H54 (cell line): ENCODE measurements at regions not wholly inside any gene's neighbourhood (a gene's known extent, or its start where the extent isn't known, plus 50 kb on each side); places are given as distances from the start of the nearest gene placed in this dataset.
"Not testable (repeated sequence)": the region's sequence is repeated elsewhere in the genome, so short reads cannot be mapped to it uniquely, and the experiment has no call there.

Experiments used
- DNase-seq: peaks from one replicate; pipeline ENCODE4 v3.0.0; 2011; ENCODE audit warnings: low spot score, mixed read lengths; ENCODE audit not compliant: insufficient read length
- FAIRE-seq: peaks from 3 replicates; lab custom pipeline; 2011; peaks lifted over from hg19 to GRCh38; lab: Jason Lieb, UNC
- POLR2A ChIP-seq: IDR thresholded peaks from 2 replicates; pipeline ENCODE4 v1.6.1; 2011; ENCODE audit warnings: low read depth, mild to moderate bottlenecking, low read length

DNA sequence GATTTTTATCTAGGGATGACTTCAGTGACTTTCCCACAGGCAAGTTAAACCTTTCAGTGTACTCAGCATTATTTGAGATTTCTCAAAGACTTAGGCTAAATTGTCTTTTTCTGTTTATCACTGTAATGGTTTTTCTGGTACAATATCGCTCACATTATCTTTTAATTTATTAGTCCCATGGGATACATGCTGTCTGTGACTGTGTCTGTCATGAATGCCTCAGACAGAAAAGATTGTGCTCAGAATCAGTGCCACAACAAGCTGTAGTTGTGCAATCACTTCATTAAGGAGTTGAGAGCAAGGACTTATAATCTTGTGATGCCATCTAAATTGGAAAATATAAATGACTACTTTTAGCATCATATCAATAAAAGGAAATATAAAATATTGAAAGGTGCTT, 2374.2 kb upstream of the RAG2 start:
- DNase-seq (no peak), FAIRE-seq (no peak)
- no peak for TF ChIP-seq POLR2A

DNA sequence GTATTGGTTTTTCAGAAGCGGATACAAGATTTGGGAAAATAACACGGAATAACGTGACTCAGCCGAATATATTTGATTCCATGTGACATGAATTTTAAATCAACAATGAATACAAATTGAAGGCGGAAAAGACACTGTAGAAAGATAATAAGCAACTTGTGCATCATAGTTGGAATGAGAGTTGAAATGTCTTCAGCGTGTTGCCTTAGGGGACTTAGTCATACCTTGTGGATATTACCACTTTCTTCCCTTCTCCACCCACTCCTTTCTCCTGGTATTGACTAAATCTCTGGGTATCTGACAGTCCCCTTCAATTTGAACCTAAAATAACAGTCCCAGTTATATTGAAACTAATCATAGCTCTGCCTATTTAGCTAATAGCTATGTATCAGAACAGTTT, 2373.1 kb upstream of the RAG2 start:
- DNase-seq: no peak
- no peak for TF ChIP-seq POLR2A

DNA sequence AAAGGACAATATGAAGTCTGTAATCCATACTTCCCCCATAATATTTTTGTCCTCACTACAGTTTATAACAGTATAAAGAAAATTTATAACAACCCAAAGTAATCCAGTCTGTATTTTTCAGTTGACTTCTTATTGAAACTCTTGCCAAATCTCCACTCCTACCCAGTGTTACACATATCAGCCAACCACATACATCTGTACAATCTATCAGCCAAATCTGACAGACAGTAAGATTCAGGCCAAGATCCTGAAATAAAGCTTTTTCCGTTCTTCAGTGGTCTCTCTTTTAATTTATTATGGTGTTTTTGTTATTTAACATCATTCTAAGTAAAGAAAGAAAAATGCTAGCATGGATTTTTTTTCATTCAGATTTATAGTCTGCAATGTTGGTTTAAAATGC, 2370.9 kb upstream of the RAG2 start:
- no peak for FAIRE-seq
- no peak for DNase-seq
- no peak for TF ChIP-seq POLR2A

More for the DNA sequence above, 2373.1 kb upstream of the RAG2 start:
- no peak for FAIRE-seq

DNA sequence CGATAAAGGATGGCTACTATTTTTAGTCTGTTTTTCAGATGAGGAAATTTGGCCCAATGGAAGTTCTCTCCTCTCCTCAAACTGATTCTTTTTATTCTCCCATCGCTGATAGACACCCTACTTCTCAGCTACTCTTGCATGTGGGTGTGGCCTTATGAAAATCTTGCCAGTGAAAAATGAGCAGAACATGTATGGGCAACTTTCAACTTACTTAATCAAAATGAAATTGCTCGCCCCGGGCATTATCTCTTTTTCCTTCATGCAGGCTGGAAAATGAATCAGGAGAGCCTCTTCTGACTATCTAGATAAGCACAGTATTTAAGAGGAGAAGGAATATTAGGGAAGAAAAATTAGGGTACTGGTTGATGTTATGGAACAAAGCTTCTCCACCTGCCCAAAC, 2354.7 kb upstream of the RAG2 start:
- TF ChIP-seq POLR2A: no peak
- DNase-seq (no peak), FAIRE-seq (no peak)

DNA sequence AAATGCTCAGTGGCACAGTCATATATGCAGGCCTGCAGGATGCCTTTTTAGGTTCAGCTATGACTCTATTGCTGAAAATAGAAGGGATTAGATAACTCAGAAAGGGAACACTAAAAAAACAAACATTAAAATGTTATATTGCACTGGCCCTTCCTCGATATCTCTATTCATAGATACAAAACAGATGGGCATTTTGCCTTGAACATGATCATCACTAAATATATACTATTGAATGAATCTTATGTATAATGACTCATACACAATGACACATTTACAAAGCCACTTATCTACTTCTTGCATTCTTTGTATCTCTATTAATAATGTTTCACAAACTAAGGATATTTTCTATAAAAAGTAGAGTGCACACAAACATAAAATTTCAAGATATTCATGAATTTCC, 2352.8 kb upstream of the RAG2 start:
- no peak for TF ChIP-seq POLR2A
- no peak for DNase-seq

DNA sequence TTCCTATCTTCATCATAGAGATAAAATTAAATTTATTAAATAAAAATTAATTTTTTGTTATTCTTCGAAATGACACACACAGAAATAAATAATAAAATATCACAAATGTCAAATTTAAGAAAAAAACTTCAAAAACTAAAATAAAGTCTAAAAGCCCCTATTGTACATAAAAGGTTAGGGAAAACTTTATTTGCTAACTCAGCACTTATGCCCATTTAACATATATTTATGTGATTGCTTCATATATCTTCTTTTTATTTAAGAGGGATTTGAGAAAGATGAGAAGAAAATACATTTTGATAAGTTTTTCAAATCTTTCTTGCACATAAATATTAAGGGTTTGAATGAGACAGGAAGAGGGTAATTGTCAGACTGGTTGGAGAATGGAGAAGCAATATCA, 2350.4 kb upstream of the RAG2 start:
- FAIRE-seq (no peak), DNase-seq (no peak)
- no peak for TF ChIP-seq POLR2A

More for the DNA sequence above, 2352.8 kb upstream of the RAG2 start:
- no peak for FAIRE-seq

DNA sequence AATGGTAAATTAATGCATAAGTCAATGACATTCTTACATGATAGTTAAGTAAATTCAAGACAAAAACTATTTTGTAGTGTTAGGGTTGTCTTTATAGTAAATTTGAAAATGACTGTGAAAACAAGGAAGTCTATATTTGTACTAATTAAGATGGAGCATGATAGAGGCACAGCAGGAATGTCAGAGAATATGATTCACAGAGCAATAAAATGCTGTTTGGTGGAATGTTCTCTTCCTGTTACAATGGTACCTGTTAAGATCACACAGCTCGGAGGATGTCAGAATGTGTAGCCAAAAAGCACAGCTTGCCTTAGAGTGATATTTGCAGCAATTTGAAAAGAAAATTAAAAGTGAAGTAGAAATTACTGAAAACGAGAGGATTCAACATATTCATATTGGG, 2339.7 kb upstream of the RAG2 start:
- FAIRE-seq (peak; percentile 53), DNase-seq (peak; percentile 2)
- no peak for TF ChIP-seq POLR2A

DNA sequence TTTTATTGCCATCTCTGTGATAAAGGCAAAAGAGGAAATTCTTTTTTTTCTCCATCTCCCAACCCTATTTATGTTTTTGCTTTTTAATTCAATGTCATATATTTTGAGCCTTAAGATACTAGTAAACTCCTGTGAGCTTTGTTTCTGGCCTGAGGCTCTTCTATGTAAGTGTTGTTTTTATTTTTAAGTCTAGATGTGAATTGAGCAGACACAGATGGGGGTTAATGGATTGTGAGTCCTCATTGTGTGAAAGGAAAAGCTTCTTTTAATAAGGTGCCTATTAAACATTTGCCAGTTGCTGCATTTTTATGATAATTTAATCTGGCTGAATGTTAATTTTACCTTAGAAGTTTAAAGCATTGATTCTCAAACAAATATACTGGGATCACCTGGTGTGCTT, 2337.9 kb upstream of the RAG2 start:
- FAIRE-seq: no peak
- TF ChIP-seq POLR2A: no peak
- no peak for DNase-seq

DNA sequence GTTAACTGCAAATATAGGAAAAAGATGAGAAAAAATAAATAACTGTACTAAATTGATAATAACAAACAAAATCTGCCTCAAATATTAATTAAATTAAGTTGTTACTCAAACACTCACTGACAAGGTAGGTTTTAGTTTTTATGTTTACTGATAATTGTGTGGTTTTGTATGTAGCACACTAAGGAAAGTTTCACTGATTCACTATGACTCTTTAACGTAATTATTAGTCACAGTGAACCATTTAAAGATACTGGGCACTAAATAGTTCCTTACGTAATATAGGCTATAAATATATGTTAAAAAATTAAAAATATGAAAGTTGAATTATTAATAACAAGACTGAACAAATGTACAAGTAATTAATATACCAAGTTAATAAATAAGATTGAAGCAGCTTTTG, 2330.0 kb upstream of the RAG2 start:
- no peak for TF ChIP-seq POLR2A
- FAIRE-seq: peak; percentile 27

DNA sequence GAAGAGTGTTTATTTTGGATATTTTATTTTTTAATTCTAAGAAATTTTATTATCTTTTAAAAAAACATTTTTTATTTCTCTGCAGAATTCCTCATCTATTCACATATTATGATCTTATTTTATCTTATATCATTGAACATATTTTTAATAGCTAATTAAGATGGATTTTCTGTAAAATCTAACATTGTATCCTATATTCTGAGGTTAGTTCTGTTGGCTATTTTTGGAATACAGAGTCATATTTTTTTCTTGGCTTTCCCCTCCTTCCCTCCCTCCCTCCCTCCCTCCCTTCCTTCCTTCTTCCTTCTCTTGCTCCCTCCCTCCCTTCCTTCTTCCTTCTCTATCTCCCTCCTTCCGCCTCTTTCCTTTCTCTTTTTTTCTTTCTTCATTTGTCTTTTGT, 2326.6 kb upstream of the RAG2 start:
- no peak for FAIRE-seq
- no peak for DNase-seq
- no peak for TF ChIP-seq POLR2A

More for the DNA sequence above, 2330.0 kb upstream of the RAG2 start:
- no peak for DNase-seq

DNA sequence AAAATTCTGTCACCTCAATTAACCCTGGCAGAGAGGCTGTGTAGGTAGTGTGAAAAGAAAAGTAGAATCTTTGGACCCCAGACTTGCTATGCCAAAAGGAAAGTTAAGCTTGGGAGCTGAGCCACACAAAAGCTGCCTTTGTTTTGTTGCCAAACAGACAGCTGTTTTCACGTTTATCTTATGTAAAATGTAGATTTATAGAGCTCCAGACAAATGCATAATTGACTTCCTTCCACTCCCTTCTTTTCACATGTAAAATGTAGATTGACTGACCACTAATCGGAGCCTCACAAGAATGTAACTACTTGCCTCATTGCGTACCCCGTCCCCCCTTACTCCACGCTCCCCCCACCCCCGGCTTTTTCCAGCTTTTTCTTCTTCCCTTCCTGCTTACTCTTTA, 2302.2 kb upstream of the RAG2 start:
- FAIRE-seq: no peak
- DNase-seq: no peak
- TF ChIP-seq POLR2A: no peak

DNA sequence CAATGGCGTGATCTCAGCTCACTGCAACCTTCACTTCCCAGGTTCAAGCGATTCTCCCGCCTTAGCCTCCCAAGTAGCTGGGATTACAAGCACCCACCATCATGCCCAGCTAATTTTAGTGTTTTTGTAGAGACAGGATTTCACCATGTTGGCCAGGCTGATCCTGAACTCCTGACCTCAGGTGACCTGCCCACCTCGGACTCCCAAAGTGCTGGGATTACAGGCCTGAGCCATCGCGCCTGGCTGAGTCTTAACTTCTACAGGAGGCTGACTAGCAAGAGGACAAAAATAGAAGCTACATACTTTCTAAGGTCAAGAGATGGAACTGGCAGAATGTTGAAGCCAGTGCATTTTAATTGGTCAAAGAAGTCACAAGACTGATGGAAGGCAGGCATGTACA, 2296.2 kb upstream of the RAG2 start:
- FAIRE-seq, DNase-seq: not testable (repeated sequence)

DNA sequence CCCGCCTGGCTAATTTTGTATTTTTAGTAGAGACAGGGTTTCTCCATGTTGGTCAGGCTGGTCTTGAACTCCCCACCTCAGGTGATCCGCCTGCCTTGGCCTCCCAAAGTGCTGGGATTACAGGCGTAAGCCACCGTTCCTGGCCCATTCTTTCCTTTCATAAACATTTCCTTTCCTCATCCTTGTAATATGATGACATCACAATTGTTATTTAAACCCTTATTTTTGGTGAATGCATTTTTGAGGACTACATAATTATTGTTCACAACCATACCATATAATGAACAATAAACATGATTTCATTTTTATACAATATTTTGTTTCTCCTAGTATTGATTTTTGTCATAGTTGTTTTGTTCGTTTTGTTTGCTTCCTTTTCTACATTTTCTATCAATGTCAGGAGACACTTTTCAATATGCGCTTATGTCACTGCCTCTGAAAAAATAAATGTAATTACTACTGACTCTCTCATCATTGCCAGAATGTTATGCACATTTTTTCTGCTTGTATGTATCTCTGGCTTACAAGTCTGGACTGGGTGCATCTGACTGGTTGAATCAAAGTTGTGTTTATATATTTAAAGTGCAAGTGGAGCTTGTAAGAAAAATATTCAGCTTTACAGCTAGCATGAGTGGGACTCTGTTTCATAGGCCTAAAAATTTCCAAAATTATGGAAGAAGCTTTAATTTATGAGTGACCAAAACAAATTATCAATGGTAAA, 2286.3 kb upstream of the RAG2 start:
- TF ChIP-seq POLR2A: no peak
- DNase-seq: no peak
- no peak for FAIRE-seq

DNA sequence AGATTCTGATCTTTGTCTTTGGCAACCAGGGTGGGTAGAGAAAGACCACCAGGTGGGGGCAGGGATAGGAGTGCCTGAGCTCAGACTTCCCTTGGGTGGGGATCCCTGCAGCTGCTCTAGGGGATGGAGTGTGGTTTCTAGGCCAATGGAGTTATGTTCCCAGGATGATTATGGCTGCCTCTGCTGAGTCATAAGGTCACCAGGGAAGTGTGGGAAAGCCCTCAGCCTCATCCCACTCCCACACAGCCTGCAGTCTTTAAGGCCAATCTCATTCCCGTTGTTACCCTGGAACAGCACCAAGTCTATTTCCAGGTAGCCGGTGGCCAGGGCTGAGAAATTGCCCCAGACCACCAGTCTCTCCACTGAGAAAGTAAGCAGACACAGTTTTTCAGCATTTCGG, 2269.3 kb upstream of the RAG2 start:
- FAIRE-seq (no peak), DNase-seq (no peak)
- TF ChIP-seq POLR2A: no peak

DNA sequence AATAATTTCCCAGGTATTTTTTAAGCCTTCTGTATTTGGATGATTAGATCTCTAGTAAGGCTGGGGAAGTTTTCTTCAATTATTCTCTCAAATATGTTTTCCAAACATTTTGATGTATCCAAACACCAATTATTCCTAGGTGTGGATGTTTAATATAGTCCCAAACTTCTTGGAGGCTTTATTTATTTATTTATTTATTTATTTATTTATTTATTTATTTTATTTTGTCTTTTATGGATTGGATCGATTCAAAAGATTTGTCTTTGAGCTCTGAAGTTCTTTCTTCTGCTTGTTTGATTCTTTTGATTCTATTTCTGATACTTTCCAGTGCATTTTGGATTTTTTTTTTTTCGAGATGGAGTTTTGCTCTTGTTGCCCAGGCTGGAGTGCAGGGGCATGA, 2267.9 kb upstream of the RAG2 start:
- DNase-seq: no peak
- no peak for FAIRE-seq
- no peak for TF ChIP-seq POLR2A
